Eye (tissue), 1 donor: ENCODE measurements at regions not wholly inside any gene's neighbourhood (a gene's known extent, or its start where the extent isn't known, plus 50 kb on each side); places are given as distances from the start of the nearest gene placed in this dataset.
A peak's percentile ranks its signal among the peaks of the same experiment; 100 is the strongest.
"Not testable (repeated sequence)": the region's sequence is repeated elsewhere in the genome, so short reads cannot be mapped to it uniquely, and the experiment has no call there.

Experiments used
- DNase-seq: peaks from one replicate; pipeline ENCODE4 v3.0.0-alpha.2; 2015

DNA sequence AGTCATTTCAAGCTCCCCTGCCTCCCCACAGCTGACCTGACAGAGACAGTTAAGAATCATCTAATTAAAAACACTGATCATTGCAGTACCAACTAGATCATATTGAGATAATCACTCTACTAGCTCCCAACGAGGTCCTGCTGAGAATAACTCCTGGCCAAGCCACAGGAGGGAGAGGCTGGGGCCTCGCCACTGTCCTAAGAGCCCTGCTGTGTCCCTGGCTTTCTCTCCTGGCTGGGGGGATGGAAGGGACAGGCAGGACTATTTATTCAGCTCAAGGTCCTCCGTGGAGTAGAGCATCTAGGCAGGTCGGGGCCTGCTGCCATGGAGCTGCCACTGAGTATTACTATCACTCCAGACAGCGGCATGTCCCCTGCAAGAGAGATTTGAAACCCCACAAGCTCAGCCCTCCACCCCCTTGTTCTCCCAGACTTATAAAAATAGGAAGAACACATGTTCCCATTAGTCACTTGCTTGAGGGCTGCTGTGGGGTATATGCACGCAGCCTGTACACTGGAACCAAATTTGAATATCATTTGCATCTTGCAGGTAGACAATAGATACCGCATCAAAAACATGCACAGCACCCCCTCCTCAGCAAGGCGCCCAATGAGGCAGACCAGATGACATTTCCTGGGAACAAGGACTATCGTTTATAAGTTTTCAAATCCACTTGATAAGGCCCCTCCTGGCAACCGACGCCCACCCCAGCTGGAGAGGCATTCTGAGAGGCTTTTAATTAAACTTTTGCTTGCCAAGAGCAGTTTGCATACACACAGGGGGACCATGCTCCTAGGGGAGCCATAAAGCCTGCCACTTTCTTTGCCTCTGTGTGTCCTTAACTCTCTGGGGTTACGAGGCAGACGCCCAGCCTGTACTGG lies 385.2 kb upstream of the ZFHX3 start:
- peak; percentile 33 for DNase-seq

DNA sequence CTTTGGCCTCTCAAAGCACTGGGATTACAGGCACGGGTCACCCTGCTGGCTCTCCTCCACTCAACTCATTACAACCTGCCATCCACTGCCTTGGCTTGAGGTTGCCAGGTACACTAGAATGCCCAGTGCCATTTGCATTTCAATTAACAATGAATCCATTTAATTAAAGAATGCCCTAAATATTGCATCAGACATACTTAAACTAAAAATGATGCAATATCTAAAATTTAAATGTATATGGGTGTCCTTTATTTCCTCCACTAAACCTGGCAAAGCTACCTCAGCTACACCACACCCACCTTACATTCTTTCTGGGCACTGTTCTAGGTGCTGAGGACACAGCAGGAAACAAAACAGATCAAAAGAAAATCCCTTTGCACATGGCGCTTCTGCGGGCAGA lies 382.2 kb upstream of the ZFHX3 start:
- no peak for DNase-seq

DNA sequence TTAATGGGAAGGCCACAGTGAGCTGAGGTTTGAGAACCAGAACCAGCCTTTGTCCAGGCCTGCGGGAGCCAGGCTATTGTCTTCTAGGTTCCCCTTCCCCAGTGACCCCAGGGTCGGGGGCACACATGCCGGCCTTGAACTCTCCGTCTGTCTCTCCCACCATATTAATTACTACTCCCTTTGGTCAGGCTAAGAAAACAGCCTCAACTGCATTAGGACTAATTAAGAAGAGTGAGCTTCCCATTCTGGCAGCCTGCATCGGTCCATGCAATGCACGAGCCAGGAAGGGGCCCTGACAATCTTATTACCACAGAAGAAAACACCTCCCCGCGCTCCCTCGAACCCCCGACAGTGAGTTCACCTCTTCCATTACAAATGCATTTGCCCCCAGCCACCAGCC lies 380.2 kb upstream of the ZFHX3 start:
- DNase-seq, result peak; percentile 83

DNA sequence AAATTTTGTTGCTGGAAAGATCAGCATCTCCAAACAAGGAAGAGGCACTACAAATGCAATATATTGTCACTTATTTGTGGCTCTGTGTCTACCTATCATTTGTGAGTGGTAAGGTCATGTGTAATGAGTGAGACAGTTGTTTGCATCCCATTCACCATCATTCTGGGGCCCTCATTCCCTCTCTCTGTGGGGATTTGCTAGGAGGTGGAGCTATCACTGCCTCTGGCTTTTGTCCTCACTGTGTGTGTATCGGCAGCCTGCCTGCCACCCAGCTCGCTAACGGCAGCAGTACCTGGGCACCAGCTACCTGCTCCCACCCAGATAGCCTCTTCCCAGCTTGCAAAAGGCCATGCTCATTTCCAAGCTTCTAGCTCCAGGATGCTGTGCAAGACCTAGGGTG lies 379.2 kb upstream of the ZFHX3 start:
- peak; percentile 38 for DNase-seq

DNA sequence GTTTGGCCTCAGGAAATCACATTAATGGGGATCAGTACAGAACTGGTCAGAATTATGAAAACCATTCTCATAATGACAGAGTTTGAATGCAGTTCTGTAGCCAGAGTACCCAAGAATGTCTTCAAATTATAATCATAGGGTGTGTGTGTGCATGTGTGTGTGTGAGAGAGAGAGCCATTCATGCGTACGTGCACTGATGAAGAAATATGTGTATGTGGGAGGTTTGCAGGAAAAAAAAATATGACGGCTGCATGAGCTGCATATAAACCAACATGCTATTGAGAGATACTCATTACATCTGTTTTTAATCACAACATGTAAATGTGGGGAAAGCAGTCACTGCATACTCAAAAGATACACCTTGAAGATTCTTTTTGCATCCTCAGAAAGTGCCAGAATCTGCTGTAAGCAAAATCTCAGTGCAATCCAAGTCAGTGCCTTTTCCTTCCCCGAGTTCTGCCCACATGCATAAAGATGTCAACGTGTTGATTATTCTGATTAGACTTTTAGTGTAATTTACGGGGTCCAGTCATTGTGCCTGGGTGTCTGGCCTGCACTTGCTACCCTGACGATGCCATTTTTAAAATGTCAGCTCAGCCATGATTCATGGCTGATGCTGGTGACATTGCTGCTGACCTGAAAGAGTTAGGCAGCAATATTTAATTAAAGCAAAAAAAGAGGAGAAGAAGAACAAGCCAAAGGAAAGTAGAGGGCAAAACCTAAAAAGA lies 378.7 kb upstream of the ZFHX3 start:
- DNase-seq, result peak; percentile 76

DNA sequence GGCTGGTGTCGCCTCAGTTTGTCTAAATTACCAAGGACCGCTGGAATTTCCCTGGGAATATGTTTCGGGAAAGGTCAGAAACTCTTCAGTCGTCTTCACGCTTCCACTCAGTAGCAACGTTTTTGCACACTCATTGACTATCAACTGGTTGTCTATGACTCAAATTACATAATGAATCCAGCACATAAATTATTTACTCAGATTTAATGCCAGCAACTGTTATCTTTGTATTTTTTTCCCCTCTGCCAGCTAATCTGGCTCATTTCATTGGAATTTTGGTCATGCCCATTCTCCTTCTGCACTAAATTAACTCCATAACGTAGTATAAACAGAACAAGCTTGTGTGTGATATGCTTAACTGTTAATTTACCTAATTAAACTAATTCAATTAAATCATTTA lies 372.7 kb upstream of the ZFHX3 start:
- DNase-seq, result no peak

DNA sequence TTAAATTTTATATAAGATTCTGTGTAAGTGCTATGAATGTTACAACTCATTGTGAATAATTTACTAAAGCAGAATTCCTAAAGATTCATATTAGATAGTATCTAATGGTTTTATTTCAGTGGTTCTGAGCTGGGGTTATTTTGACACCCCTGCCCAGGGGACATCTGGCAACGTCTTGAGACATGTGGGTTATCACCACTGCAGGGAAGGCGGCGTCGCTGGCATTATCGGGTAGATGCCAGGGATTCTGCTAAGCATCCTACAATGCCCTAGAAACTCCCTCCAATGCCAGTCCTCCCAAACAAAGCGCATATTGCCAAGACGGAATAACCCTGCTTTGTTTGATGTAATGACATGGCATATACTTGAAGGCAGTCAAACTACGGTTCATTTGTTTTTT lies 372.3 kb upstream of the ZFHX3 start:
- no peak for DNase-seq

DNA sequence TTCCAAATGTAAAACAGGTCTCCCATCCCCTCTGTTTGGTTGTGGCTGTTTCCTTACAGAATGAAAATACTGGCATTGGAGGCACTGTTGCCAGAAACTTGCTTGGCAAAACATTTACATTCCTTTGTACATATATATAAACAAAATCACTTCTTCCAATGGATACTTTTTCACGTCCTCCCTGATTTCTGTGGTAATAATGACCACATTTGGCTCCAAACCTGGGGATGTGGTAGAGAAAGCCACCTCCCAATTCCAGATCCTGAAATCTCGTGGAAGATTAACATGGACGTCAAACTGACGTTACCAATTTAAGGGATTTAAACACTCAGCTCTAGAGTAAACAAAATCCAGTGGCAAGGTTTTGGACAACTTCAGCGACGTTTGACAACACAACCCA lies 370.8 kb upstream of the ZFHX3 start:
- DNase-seq, result no peak

DNA sequence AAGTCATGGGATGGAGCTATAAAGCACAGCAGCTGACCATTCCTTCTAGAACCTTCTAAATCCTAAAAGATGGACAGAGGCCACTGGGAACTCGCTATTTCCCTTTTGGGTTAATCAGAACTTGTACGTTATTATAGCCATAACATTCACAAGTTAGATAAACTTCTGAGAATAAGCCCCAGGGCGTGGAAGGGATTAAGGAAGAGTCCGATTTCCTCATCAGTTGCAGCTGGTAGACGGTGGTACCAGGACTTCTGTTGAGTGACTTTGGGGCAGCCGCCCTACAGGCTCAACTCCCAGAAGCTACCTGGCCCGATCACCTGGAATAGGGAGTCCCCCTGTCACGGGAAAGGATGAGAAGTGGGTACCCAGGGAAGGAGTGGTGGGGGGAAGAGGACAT lies 370.1 kb upstream of the ZFHX3 start:
- DNase-seq, result no peak

DNA sequence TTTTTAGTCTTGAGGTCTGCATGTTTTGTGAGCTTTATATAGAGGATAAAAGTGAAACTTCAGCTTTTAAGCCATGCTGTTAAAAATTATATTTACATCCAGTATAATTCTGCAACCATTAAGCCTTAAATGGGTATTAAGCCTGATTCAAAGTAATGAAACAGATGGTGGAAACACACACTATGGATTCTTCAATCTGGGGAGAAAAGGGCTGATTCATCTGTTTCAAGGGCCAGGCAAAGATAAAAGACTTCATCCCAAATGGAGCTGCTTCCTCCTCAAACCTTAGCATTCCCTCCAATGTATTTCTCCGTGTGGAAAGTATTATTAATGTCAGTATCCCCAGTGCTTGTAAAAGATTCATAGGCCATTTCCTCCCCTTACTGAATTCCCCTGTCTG lies 367.4 kb upstream of the ZFHX3 start:
- no peak for DNase-seq

DNA sequence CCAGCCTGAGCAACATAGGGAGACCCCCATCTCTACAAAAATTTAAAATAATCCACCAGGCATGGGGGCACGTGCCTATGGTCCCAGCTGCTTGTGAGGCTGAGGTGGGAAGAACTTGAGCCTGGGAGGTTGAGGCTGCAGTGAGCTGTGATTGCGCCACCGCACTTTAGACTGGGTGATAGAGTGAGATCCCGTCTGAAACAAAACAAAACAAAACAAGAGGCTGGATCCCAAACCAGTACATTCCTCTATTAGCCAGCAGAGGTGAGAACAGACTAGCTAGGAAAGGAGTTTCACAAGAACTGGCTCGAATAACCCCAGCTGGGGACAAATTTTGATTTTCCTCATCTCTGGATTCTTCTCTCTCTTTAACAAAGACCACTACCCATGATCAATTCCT lies 366.7 kb upstream of the ZFHX3 start:
- no peak for DNase-seq

DNA sequence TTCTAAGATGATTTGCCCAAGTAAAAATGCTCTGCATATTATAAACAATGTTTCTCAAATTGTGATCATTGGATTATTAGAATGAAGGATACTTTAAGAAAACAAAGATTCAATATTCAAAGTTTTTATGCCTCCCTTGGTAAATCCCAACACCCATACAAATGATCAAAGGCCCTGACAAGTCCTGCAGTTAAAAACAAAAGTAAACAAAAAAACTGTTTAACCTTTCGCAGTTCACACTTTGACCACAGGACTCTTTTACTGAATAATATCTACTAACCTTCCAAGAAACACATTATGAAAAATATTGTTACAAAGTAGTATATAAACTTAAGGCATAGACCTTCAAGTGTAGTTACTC lies 365.9 kb upstream of the ZFHX3 start:
- no peak for DNase-seq

DNA sequence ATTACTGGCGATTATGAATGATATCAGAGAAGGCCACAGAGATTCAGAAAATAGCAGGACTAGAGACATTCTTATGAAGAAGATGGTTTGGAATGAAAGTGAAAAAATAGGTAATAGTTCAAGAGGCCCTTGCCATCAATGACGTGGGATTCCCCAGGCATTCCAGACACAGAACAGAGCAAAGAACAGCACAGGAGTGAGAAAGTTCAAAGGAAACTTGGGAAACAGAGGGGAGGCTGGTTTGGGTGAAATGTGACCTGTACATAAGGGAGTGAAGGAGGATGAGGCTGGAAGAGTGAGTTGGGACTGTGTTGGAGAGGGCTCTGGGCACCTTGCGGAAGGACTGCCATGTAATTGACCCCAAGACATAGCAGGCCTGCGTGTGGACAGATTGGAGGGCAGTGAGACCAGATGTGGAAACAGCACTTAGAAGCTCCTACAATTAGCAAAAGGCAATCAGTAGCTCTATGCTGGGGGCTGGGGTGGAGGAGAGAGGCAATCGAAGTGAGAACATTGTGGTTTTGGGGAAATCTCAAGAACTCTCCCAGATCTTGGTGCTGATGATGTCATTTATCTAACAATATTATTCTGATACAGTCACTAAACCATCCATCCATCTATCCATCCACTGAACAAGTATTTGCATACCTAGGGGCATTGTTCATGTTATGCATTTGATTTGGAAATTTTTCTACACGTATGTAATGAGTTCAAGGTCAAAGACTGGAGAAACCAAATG lies 365.3 kb upstream of the ZFHX3 start:
- DNase-seq, result no peak

DNA sequence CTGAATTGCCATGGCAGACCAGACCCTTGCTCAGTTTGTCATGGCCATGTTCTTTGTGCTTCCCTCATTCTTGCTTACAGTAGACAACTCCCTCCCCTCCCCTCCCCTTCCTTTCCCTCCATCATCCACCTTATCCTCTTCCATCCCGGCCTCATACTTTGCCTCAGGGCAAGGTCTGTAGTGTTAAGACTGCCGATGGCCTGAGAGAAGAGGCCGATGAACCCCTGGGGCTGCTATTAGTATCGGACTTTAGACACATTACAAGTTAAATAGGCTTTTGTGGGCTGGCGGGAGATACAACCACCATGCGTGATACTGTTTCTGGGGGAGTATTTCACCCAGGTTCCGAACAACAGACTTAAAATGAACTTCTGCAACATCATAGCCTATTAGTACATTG lies 364.5 kb upstream of the ZFHX3 start:
- DNase-seq, result no peak

DNA sequence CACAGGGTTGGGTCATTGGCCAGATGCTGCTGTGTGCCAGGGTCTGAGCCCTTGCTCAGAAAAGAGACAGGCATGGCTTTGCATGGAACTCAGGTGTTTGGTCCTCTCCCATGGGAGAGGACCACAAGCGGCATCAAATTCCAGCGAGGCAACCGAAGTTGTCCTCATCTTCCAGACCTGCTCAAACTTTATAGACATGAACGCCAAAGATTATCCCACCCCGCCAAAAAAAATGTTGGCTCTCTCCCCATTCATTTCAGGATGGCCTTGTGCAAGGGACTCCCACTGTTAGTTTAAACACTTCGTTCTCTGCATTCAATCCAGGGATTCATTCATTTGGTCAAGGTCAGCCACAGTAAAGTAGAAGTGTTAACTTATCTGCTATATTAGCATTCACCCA lies 360.8 kb upstream of the ZFHX3 start:
- DNase-seq, result no peak

DNA sequence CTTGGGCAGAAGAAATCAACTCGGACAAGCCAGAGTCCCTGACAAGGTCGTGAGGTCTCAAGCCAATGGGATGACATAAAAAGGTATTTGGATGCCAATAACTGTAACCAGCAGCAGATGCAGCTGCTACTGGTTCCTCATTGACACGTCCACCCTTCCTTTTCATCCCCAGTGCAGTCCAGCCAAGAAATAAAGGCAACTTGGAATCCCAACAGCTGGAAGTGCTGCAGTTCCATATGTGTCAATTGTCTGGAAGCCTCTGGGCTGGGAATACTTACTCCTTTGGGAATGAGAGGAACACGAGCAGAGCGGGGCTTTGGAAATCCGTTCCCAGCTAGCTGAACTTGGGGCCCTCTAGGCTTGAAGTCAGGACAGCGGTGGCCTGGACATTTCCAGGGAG lies 360.4 kb upstream of the ZFHX3 start:
- no peak for DNase-seq

DNA sequence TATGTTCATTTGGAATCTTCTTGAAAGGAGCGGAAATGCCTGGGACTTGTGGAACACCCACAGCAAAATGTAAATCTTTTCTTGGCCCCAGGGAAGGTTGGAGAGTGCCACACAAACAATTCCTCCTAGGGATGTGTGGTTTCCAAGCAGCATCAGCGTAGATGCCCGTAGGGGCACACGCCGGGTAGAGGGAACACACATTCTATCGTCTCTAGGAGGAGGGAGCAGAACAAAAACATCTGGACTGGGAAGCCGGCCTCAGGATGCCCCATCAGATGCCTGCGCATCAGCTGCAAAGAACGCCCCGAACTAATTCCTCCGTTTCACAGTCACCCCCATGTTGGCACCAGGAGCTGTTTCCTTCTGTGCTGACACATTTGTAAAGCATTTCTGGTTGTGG lies 357.9 kb upstream of the ZFHX3 start:
- DNase-seq, result peak; percentile 45

DNA sequence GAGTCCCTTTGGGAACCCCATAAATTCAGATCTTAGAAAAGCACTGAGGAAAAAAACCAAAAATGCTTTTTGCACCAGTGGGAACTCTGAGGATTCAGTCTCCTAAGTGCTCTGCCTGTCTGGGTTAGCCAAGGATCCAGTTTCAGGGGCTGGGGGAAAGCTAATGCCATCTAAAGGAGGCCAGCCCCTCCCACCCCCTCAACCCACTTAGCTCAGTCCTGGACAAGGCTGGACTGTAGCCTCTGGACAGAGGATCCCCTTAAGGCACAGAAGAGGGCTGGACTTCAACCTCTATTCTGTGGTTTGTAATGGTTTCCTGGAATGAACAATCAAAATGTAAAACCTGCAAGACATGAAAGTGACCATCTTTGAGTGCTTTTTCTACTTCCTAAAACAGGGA lies 356.1 kb upstream of the ZFHX3 start:
- no peak for DNase-seq

DNA sequence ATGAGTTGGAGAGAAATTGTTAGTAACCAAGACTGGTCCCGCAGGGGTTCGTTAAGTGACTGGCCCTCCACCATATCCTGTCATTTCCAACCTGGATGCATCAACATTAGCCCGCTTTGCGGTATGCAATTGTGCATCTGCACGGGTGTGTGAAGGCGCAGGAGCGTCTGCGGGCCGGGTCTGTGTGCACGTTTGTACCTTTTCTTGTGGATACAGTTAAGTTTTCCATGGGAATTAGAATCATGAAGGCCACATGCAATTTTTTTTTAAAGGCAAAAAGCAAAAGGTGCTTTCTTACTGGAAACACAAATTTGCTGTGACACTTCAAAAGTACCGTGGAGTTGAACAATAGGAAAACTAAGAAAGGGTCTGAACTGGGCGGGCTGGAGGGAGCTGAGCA lies 355.4 kb upstream of the ZFHX3 start:
- peak; percentile 75 for DNase-seq

DNA sequence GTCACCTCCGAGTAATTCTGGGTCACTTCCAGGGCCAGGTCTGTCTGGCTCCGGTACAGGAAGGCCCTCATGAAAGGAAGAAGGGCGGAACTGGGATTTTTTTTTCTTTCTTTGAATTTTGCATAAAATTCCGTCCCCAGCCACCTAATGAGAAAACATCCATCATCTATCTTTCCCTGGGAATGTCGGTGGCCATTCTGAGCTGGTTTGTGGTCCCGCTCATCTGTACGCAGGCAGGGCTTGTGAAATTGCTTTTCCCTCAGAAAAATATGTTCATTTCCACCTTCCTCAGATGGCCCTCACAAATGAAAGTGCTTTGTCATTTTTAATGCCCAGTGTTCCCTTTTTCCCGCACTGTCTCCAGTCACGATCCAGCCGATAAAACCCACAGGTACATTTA lies 353.0 kb upstream of the ZFHX3 start:
- no peak for DNase-seq

DNA sequence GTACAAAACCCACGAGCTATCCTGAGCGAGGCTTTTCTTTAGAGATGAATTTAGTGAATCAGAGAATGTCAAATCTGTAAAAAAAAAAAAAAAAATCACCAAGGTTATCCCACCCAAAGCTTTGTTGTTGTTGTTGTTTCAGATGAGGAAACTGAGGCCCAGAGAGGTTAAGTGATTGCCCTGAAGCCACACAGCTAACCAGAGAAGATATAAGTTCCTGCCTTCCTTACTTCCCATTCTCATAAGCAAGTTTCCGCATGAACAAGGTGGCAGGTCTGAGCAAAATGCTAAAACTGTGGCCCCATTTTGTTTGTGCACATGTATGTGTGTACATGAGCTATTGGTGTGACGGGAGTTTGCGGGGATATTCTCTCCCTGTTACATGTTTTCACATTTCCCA lies 352.1 kb upstream of the ZFHX3 start:
- DNase-seq, result no peak

DNA sequence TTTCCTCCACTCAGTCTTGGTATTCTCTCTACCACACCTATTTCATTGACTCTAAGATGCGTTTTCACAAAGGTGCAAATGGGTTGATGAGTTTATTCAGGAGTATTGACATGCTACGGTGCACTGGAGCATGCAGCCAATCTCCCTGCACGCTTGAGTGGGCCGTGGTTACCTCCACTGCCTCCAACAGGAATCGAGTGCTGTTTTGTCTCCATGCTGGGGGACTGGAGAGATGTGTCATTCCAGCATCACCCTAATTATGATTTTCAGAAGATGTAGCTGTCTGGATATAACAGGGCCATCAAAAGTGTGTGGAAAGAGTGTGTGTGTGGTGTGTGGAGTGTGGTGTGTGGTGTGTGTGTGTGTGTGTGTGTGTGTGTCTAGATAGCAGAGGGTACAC lies 351.6 kb upstream of the ZFHX3 start:
- DNase-seq, result peak; percentile 68

DNA sequence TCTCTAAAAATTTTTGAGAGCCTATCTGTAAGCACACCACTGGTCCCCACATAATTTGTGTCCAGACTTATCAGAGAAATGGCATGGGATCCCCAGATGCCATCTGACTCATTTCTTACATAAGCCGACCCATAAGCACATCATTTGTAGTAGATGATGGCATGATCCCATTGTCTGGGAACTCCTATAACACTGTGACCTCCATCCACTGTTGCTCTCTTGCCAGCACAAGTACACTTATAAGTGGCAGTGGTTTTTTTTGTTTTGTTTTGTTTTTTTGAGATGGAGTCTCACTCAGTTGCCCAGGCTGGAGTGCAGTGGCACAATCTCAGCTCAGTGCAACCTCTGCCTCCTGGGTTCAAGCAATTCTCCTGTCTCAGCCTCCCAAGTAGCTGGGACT lies 350.7 kb upstream of the ZFHX3 start:
- DNase-seq, result not testable (repeated sequence)

DNA sequence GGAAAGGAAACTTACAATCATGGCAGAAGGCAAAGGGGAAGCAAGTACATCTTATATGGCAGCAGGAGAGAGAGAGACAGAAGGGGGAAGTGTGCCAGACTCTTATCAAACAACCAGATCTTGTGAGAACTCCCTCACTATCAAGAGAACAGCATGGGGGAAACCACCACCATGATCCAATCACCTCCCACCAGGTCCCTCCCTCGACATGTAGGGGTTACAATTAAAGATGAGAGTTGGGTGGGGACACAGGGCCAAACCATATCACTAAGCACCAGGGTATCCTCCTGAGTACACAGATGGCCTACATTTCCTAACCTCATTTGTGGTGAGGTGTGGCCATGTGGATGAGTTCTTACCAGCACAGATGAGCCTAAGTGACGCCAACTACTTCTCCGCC lies 348.6 kb upstream of the ZFHX3 start:
- DNase-seq, result no peak
